Limb (tissue), 2 donors: ENCODE measurements at regions not wholly inside any gene's neighbourhood (a gene's known extent, or its start where the extent isn't known, plus 50 kb on each side); places are given as distances from the start of the nearest gene placed in this dataset.
"Not testable (repeated sequence)": the region's sequence is repeated elsewhere in the genome, so short reads cannot be mapped to it uniquely, and the experiment has no call there.

ENCODE experiments used
- DNase-seq, 2 donors: peaks; one replicate each; pipeline ENCODE4 v3.0.0-alpha.2; 2016; ENCODE audit errors: extremely low spot score in 2 of 2

DNA sequence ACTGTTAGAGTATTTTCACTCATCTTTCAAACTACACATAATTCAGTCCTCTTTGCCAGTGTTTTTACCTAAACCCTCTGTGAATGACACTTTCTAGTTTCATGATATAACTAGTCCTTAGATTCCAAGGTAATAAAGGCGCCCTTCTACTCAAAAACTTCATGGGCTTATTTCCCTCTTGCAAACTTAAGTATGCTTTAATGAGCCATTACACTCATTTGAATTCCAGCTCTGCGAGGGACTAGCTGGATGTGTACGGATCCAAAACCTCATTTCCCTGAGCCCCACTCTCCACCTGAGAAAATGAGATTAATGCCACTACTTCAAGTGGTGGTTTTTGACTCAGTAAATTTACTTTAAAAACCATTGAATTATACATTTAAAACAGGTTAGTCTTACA lies 141.1 kb downstream of the NDUFA12 start:
- no peak for DNase-seq

DNA sequence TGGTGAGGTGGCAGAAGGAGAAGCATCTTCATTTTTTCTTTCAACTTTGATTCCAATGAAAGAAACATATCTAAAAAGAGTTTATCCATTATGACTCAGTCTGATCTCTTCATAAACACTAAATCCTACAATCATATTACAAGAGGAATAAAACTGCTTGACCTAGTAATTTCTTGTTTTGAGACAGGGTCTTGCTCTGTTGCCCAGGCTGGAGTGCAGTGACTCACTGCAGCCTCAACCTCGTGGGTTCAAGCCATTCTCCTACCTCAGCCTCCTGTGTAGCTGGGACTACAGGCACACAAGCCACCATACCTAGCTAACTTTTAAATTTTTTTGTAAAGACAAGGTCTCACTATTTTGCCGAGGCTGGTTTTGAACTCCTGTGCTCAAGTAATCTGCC lies 147.2 kb downstream of the NDUFA12 start:
- no peak for DNase-seq

DNA sequence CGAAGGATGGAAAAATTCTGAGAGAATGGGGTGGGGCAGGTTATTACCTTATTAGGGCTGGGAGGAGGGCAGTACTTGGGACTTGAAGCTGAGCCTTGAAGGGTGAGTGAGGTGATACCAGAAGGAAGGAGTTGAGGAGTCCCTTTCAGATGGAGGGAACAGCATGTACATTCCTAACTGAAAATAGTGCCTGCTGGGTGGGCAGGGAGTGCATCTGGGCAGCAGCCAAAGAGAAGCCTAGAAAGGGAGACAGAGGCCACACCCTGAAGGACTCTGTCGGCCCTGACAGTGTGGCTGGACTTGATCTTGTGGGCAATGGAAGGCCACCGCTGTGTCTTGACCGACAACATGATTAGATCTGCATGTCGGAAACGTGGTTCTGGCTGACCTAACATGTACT lies 147.6 kb downstream of the NDUFA12 start:
- DNase-seq, result no peak

DNA sequence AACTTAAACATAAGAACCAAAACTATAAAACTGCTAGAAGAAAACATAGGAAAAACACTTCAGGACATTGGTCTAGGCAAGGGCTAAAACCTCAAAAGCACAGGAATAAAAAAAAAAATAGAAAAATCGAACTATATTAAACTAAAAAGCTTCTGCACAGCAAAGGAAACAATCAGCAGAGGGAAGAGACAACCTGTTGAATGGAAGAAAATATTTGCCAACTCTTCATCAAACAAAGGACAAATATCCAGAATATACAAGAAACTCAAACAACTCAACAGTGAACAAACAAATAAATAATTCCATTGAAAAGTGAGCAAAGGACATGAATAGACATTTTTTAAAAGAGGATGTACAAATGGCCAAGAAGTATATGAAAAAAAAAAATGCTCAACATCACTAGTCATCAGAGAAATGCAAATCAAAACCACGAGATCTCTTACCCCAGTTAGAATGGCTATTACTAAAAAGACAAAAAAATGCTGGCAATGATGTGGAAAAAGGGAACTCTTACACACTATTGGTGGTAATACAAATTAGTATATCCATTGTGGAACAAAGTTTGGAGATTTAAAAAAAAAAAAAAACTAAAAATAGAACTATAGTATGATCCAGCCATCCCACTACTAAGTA lies 152.0 kb downstream of the NDUFA12 start:
- no peak for DNase-seq

DNA sequence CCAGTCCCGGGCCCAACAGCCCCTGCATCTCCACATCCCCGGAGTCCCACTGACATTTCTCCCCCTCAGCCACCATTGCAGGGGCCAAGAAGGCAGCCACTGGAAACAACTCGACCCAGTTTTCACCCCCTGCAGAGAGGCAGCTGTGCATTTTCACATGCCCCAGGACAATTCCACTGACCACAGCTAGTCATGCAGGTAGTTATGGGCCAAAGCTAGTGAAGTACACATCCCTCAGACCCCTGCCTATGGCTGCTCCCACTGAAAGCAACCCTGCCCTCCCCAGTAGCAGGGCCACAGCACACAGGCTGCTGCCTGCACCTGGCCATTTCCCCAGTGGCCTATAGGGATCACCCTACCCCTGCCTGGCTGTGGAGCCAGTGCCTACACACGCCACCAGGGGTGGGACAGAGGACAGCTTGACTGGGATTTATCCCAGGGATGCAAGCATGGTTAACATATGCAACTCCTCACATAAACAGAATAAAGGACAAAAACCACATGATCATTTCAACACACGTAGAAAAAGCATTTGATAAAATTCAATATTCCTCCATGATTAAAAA lies 154.0 kb downstream of the NDUFA12 start:
- DNase-seq, result no peak

DNA sequence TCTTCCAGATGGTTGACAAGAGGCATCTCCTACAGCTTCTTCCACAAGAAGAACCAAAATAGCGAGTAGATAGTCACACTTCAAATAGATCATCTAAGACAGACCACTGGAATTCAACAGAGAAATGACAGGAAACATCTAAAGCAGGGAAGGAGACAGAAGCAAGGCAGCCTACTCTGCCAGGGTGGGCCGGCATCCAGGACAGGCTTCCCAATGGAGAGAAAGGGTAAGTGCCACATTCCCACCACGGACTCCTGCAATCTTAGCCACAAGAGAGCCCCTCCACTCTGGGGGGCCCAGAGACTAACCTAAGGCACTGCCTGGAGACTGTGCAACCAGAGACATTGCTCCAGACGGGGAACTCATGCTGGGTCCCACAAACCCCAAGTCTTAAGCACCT lies 154.5 kb downstream of the NDUFA12 start:
- no peak for DNase-seq

DNA sequence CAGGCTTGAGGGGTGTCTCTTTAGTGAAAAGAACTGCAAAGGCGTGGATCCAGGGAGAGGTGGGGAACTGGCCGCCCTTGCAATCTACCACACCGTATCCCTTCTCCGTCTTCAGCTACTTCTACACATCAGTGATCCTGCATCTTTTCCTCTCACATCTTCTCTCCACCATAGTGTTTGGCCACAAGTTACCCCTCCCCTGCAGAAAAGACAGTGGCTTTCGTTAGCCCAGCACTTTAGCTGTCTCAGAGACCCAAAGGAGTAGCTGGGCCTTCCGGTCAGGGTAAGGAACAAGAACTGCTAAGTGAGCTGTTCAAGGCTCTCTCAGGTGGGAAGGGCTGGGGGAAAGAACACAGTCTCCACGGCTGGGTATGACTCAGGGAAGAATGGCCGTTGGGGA lies 158.4 kb downstream of the NDUFA12 start:
- no peak for DNase-seq

DNA sequence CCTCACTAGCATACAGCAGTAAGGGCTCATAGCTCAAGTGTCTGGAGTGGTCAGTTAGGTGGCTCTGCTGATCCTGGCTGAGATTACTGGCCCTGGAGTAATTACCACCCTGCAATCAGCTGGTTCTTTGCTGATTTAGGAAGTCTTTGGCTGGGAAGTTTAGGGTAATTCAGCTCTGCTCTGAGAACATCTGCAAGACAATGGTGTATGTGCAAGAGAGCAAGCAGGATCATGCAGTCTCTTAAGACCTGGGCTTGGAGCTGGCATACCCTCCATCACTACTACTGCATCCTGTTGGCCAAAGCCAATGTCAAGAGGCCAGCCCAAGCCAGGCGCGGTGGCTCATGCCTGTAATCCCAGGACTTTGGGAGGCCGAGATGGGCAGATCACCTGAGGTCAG lies 159.0 kb downstream of the NDUFA12 start:
- no peak for DNase-seq

DNA sequence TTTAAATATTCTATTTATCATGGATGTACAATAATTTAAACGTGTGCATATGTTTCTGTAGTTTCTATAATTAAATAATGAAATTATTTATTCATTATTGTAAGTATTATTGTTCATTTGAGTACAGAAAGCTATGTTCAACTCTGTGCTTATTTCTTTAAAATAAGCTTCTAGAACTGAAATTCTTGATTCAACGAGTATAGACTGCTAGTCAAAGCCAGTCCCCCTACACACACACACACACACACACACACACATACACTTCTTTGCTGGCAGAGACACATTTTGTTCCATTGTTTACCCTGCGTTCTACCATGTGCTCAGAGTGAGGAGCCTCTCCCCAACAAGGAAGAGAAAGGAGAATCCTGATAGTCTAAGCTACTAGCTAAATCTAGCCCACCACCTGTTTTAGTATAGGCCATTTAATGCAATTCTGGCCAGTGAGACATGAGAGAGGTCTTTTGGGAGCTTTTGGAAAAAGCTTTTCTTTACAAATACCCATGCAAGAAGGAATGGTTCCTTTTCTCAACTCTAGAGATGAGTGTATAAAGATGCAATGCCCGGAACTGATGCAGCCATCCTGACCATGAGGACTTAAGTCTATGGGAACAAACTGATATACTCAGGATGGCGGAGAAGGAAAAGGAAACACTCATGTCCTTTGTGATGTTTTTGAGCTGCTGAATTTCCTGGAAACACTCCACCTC lies 161.4 kb downstream of the NDUFA12 start:
- no peak for DNase-seq

DNA sequence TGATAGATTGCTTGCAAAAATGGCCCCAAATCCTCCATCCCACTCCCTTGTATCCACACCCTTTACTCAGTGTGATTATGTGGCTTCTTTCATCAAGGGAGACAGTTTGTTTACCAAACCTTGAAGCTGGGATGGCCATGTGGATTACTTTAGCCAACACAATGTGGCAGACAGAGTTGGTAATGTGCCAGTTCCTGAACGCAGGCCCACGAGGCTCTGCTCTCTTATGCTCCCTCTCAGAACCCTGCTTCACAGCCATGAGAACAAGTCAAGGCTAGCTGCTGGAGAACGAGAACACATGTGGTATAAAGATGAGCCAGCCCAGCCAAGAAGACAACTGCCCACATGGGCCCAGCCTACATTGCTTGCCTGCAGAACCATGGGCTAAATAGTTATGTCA lies 162.3 kb downstream of the NDUFA12 start:
- no peak for DNase-seq

DNA sequence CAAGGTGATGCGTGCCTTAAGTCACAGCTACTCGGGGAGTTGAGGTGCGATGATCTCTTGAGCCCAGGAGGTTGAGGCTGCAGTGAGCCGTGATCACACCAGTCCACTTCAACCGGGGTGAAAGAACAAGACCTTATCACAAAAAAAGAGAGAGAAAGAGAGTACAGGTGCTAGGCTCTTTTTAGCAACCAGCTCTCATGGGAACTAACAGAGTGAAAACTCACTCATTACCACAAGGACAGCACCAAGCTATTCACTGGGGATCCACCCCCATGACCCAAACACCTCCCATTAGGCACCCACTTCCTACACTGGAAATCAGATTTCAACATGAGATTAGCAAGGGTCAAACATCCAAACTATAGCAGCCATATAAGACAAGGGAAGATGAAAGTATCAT lies 164.2 kb downstream of the NDUFA12 start:
- no peak for DNase-seq

DNA sequence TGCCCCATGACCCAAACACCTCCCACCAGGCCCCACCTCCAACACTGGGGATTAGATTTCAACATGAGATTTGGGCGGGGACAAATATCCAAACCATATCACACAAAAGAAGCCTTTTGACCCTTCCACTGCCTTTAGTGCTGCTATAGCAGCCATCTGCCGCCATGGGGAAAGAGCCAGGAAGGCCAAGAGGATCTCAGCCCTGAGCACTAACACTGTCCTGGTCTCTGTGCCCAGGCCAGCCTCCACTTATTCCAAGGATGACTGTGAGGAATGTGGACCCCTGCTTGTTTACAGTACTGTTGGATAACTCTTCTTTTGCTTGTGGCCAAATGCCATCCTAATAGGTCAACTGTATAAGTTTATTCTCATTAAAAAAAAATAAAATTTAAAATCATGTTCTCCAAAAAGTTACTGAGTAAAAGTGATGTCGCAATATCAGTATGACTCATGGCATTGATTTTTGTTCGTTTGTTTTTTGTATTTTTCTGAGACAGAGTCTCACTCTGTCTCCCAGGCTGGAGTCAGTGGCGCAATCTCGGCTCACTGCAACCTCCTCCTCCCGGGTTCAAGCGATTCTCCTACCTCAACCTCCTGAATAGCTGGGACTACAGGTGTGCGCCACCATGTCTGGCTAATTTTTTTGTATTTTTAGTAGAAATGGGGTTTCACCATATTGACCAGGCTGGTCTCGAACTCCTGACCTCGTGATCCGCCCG lies 166.4 kb downstream of the NDUFA12 start:
- not testable (repeated sequence) for DNase-seq

DNA sequence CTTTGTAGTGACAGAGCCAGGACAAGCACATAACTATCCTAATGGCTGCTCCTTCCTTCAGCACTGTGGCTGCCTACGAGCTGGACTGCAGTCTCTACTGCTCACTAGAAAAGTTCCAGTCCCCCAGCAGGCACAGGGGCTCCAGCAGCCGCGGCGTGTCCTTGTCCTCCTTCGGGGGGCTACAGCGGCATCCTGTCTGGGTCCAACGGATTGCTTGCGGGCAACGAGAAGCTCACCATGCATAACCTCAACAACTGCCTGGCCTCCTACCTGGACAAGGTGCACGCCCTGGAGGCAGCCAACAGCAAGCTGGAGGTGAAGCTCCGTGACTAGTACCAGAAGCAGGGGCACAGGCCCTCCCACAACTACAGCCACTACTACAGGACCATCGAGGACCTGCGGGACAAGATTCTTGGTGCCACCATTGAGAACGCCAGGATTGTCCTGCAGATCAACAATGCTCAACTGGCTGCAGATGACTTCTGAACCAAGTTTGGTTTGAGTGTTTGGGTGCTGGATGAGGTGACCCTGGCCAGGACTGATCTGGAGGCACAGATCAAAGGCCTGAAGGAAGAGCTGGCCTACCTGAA lies 169.4 kb downstream of the NDUFA12 start:
- DNase-seq, result no peak

DNA sequence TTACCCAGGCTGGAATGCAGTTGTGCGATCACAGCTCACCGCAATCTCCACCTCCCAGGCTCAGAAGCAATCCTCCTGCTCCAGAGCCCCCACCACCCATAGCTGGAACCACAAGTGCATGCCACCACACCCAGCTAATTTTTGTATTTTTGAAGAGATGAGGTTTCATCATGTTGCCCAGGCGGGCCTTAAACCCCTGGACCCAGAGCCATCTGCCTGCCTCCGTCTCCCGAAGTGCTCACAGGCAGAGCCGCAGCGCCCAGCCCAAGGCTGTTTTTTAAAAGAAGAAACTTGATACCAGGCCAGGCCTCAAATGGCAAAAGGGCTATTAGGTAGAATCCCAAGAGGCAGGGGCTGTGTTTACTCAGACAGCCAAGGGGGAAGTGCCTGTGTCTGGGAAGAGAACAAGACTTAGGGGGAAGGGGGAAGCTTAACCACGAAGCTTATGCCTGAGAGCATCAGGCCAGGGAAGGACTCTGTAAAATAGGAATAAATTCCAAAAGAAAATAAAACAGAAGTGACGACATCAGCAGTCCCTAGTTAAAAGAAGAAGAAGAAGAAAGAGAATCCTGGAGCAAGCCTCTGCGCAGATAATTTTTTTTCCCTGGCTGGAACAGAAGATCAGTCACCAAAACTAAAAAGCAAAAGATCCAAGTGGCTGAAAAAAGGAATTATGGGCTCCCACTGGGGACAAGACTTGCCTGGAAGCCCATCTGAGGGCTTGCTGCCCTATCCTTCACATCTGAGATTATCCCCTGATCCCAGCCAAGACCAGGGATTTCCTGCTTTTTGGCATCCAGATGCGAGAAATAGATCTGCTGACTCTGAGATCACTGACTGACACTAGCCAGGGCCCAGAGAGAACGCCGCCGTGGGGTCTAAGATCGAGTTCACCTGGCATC lies 170.5 kb downstream of the NDUFA12 start:
- peak; percentile 37 to 53 for DNase-seq

DNA sequence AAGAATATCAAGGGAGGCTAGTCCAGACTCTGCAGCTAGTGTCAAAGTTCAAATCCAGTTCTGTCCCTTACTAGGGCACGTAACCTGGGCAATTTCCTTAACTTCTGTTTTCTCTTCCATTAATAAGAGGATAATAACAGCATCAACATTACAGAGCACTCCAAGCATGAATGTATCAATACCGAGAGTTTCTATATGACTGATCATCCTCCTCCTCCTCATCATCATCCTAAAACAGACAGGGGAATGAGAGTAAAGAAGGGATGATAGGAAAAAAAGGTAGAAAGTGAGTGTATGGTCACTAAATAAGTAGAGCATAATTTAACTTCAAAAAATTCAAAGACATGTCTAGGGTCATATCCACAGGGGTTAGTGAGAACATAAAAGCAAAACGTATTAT lies 171.4 kb downstream of the NDUFA12 start:
- no peak for DNase-seq

DNA sequence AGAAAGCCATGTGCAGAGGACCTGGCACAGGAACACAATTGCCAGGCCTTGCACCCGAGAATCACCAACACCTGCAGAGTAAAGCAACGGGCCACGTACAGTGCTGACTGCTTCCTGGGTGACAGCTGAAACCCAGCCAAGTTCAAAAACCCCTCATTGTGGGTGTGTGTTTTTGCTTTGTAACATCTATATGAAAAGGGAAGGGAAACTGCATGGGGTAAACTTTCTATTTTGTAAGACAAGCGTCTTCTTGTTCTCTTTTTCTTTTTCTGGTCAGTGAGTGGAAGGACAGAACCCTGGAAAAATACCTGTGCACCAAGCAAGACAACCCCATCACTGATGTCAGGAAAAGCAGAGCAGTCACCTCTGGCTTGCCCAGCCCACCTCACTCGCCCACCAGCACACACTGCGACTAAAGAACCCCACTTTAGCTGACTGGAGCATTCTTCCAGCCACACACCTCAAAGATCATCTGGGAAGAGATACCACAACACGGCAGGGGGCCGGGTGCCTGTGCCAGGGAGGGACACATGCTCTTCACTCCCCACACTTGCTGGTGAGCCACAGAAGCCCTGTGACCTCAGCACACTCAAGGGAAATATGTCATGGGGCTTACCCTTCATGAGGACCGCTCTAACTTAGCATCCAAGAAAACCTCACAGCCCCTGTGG lies 172.3 kb downstream of the NDUFA12 start:
- no peak for DNase-seq

DNA sequence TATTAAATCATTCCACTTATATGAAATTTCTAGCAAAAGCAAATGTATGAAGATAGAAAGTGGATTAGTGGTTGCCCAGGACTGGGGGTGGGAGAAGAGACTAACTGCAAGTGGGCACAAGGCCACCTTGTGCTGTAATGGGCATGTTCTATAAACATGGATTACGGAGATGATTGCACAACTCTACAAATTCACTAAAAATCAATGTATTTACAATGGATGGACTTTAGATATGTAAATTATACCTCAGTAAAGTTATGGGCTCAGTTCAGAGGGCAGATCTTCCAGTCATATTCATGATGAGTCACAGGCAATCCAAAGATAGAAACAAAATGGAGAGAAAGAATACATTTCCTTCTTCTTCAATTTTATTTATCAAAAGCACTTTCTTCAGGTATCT lies 173.9 kb downstream of the NDUFA12 start:
- no peak for DNase-seq

DNA sequence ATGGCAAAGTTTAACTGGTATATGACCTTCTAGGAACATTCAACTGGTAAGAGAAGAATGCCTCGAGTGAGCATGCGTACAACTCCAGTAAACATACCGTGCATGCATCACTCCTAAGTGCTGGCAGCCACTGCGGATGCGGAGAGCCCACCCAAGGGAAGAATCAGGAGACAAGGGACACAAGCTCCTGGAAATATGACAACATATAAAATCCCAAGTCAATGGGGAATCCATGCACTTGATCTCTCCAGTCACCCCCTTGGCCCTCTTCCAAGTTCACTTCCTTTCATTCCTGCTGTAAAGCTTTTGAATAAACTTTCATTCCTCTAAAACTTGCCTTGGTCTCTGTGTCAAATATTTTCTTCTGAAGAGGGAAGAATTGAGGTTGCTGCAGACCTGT lies 168.7 kb upstream of the TMCC3 start:
- DNase-seq, result no peak

DNA sequence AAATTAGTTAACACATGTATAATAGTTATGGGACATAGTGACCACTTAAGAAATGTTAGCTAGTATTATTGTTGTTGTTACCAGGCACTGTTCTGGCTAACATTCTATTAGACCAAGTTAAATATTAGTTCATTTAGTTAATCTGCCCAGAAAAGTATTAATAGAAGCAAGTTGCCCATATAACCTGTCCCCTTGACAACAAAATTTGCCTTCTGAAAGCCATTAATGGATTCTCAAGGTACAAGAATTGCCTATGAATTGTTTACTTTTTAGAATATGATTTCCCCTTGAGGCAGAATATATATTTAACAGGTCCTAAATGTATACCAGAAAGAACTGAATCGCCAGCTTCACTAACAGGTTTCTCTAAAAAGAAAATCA lies 167.3 kb upstream of the TMCC3 start:
- DNase-seq, result no peak

DNA sequence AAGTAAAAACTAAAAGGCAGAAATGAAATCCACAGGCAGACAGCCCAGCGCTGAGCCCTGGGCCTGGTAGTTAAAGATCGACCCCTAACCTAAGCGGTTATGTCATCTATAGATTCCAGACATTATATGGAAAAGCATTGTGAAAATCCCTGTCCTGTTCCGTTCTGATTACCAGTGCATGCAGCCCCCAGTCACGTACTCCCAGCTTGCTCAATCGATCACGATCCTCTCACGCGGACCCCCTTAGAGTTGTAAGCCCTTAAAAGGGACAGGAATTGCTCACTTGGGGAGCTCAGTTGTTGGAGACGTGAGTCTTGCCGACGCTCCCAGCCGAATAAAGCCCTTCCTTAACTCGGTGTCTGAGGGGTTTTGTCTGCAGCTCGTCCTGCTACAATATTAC lies 166.8 kb upstream of the TMCC3 start:
- not testable (repeated sequence) for DNase-seq

DNA sequence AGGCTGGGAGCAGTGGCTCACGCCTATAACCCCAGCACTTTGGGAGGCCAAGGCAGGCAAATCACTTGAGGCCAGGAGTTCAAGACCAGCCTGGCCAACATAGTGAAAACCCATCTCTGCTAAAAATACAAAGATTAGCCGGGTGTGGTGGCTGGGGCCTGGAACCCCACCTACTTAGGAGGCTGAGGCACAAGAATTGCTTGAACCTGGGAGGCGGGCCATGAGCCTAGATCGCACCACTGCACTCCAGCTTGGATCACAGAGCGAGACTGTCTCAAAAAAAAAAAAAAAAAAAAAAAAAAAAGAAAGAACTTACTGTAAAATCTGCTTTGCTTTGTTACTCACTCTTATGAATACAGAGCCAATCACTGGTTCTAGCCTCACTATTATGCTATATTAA lies 166.4 kb upstream of the TMCC3 start:
- not testable (repeated sequence) for DNase-seq
